B cell (primary cell): ENCODE measurements at regions not wholly inside any gene's neighbourhood (a gene's known extent, or its start where the extent isn't known, plus 50 kb on each side); places are given as distances from the start of the nearest gene placed in this dataset.

Source experiments
- ATAC-seq: fragments of 200-7000 bp; cut with Tn5 transposase; one replicate; pipeline ENCODE4 v1.10.0; 2021; ENCODE audit warnings: low read depth, mild to moderate bottlenecking, moderate number of reproducible peaks, moderate library complexity
- CTCF ChIA-PET: fragments of 350-600 bp; sonication (Branson Sonifier 250); formaldehyde crosslinking; loops from one replicate; lab custom pipeline; 2021; ENCODE audit warnings: antibody characterized with exemption, inconsistent platforms; lab: Charles Lee
- POLR2A ChIA-PET: fragments of 350-600 bp; sonication (Branson Sonifier 250); formaldehyde crosslinking; loops from one replicate; lab custom pipeline; 2021; ENCODE audit warnings: antibody characterized with exemption; lab: Charles Lee
- DNase-seq: peaks from one replicate; pipeline ENCODE4 v3.0.0; 2013
- H2AFZ ChIP-seq: 2 replicates; pipeline ENCODE4 v1.6.1; 2012; ENCODE audit warnings: mild to moderate bottlenecking, low read depth, low read length; ENCODE audit not compliant: insufficient read depth, poor library complexity, severe bottlenecking
- H3K27ac ChIP-seq, 2 donors: 1 replicate in 1 of 2; 2 replicates in 1 of 2; pipeline ENCODE4 v1.5.1; 2012 to 2013; ENCODE audit warnings: low read length in 2 of 2, mild to moderate bottlenecking in 2 of 2, moderate library complexity in 1 of 2
- H3K27me3 ChIP-seq, 4 experiments: fragments of 200-600 bp in 1 of 4; sonication (generic) in 1 of 4; replicated peaks in 1 of 4; 1 replicate in 2 of 4; 2 replicates in 2 of 4; pipeline versions ENCODE4 v1.6.1 to v1.7.0; 2013 to 2016; ENCODE audit warnings: low read length in 3 of 4, mild to moderate bottlenecking in 2 of 4, mixed read lengths in 1 of 4, moderate library complexity in 1 of 4; ENCODE audit not compliant: insufficient read depth in 4 of 4, control insufficient read depth in 3 of 4; ENCODE audit errors: control extremely low read depth in 1 of 4
- H3K36me3 ChIP-seq, 2 experiments: replicated peaks in 1 of 2; 1 replicate in 1 of 2; 2 replicates in 1 of 2; pipeline versions ENCODE4 v1.6.1 to v1.7.1; 2013; ENCODE audit warnings: low read length in 1 of 2; ENCODE audit not compliant: insufficient read depth in 2 of 2, control insufficient read depth in 1 of 2; ENCODE audit errors: control extremely low read depth in 1 of 2, extremely low read depth in 1 of 2
- H3K4me1 ChIP-seq, 2 donors: fragments of 200-600 bp in 1 of 2; sonication (generic) in 1 of 2; 1 replicate in 1 of 2; 2 replicates in 1 of 2; pipeline versions ENCODE4 v1.5.1 to v1.6.1; 2013 to 2017; ENCODE audit warnings: low read length in 2 of 2; ENCODE audit not compliant: control insufficient read depth in 2 of 2, insufficient read depth in 2 of 2
- H3K4me2 ChIP-seq: replicated peaks from 2 replicates; pipeline ENCODE3; 2012; ENCODE audit warnings: mild to moderate bottlenecking, low read depth, low read length; ENCODE audit not compliant: poor library complexity, severe bottlenecking
- H3K4me3 ChIP-seq, 5 experiments: fragments of 200-600 bp in 1 of 5; sonication (generic) in 1 of 5; 1 replicate in 3 of 5; 2 replicates in 2 of 5; pipeline versions ENCODE4 v1.5.1 to v1.7.0; 2011 to 2016; ENCODE audit warnings: low read length in 4 of 5, mild to moderate bottlenecking in 4 of 5, low read depth in 2 of 5, control low read depth in 1 of 5, moderate library complexity in 1 of 5; ENCODE audit not compliant: insufficient read depth in 1 of 5; ENCODE audit errors: control extremely low read depth in 1 of 5, extremely low read depth in 1 of 5
- H3K79me2 ChIP-seq: fragments of 200-600 bp; sonication (generic); one replicate; pipeline ENCODE4 v1.6.0; 2016; ENCODE audit warnings: low read length; ENCODE audit not compliant: control insufficient read depth, insufficient read depth
- H3K9ac ChIP-seq: fragments of 200-600 bp; sonication (generic); 2 replicates; pipeline ENCODE4 v1.6.1; 2017; ENCODE audit warnings: mild to moderate bottlenecking, low read length, moderate library complexity
- H3K9me3 ChIP-seq, 3 donors: one replicate each; pipeline versions ENCODE4 v1.6.1 to v1.7.1; 2013; ENCODE audit warnings: low read length in 2 of 3; ENCODE audit not compliant: control insufficient read depth in 2 of 3, insufficient read depth in 1 of 3; ENCODE audit errors: control extremely low read depth in 1 of 3
- H4K20me1 ChIP-seq: 2 replicates; pipeline ENCODE4 v1.6.0; 2012; ENCODE audit warnings: mild to moderate bottlenecking, low read length; ENCODE audit not compliant: insufficient read depth, control insufficient read depth, poor library complexity, severe bottlenecking
- H3K27ac Mint-ChIP-seq: one replicate; pipeline ENCODE4 v1.8.0; 2021; ENCODE audit warnings: mixed read lengths
- H3K27me3 Mint-ChIP-seq: one replicate; pipeline ENCODE4 v1.8.0; 2021; ENCODE audit warnings: mixed read lengths
- H3K4me1 Mint-ChIP-seq: one replicate; pipeline ENCODE4 v1.8.0; 2021; ENCODE audit warnings: mixed read lengths
- H3K4me3 Mint-ChIP-seq: one replicate; pipeline ENCODE4 v1.8.0; 2021; ENCODE audit warnings: mixed read lengths
- H3K9me3 Mint-ChIP-seq: one replicate; pipeline ENCODE4 v1.8.0; 2022; ENCODE audit warnings: mixed read lengths; ENCODE audit not compliant: insufficient read depth
- EZH2 ChIP-seq: IDR thresholded peaks from 2 replicates; pipeline ENCODE4 v1.6.1; 2012; ENCODE audit warnings: borderline replicate concordance, low read depth, mild to moderate bottlenecking, moderate library complexity, low read length; ENCODE audit not compliant: insufficient read depth, poor library complexity, severe bottlenecking
- WGBS: methylation state at CpG from one replicate; pipeline ENCODE4 v1.1.5; 2013; ENCODE audit warnings: missing lambda C conversion rate; ENCODE audit not compliant: insufficient coverage; 5-methylcytosine and 5-hydroxymethylcytosine counted together
- intact Hi-C: fragments of 100-400 bp; cut with micrococcal nuclease; formaldehyde crosslinking; loops from one replicate; pipeline ENCODE4 v1.10.0; 2022
- TF ChIP-seq, protein P1 (sequence below): fragments of 200-600 bp; IDR thresholded peaks from one replicate; pipeline ENCODE4 v1.8.0; 2022; ENCODE audit warnings: antibody characterized with exemption, mild to moderate bottlenecking

DNA sequence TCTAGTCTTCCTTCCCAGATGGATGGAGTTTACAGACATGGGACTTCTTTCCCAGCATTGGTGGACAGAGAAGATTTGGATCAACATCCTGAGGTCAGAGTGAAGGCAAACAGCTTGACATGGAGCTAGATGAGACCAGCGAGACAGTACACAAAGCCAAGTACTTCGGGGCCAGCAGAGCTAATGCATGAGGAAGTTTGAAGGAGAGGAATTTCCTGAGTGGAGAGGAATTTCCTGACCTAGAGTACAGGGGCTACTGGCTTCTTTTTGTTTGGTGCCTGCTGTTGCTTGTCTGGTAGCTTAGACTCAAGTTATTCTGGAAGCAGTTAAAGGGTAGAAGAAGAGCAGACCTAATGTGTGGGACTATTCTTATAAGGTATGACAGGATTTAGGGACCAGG lies 69.1 kb upstream of the EOLA2 start:
- no peak for DNase-seq
- WGBS: 30% methylated on average over 2 of the region's 2 CpGs
- ChIA-PET CTCF (interaction anchor here (0.6 kb wide), 1 partner anchor 34 kb away, joined by 3 read pairs; no protein-coding TSS in a partner anchor), POLR2A (no interaction called here)
- no peak overlapping the region for H3K4me3 Mint-ChIP-seq
- Histone ChIP-seq H2AFZ (no peak overlapping the region), H3K27me3 (no peaks in the 10 kb centered on the region), H3K4me2 (no peak overlapping the region), H3K27ac (no peak overlapping the region), H3K36me3 (no peaks in the 10 kb centered on the region), H3K9ac (no peak overlapping the region), H3K9me3 (no peaks in the 10 kb centered on the region), H3K4me3 (no peak overlapping the region), H4K20me1 (no peaks in the 10 kb centered on the region), H3K79me2 (no peaks in the 10 kb centered on the region), H3K4me1 (no peaks in the 10 kb centered on the region)
- no peaks in the 10 kb centered on the region for H3K27me3 Mint-ChIP-seq
- no peak for ATAC-seq
- no peaks in the 10 kb centered on the region for H3K9me3 Mint-ChIP-seq
- no peaks in the 10 kb centered on the region for H3K4me1 Mint-ChIP-seq
- TF ChIP-seq, protein P1, sequence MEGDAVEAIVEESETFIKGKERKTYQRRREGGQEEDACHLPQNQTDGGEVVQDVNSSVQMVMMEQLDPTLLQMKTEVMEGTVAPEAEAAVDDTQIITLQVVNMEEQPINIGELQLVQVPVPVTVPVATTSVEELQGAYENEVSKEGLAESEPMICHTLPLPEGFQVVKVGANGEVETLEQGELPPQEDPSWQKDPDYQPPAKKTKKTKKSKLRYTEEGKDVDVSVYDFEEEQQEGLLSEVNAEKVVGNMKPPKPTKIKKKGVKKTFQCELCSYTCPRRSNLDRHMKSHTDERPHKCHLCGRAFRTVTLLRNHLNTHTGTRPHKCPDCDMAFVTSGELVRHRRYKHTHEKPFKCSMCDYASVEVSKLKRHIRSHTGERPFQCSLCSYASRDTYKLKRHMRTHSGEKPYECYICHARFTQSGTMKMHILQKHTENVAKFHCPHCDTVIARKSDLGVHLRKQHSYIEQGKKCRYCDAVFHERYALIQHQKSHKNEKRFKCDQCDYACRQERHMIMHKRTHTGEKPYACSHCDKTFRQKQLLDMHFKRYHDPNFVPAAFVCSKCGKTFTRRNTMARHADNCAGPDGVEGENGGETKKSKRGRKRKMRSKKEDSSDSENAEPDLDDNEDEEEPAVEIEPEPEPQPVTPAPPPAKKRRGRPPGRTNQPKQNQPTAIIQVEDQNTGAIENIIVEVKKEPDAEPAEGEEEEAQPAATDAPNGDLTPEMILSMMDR: no peak
- TF ChIP-seq EZH2: no peak
- no peak overlapping the region for H3K27ac Mint-ChIP-seq
- intact Hi-C loops: no loop called here

DNA sequence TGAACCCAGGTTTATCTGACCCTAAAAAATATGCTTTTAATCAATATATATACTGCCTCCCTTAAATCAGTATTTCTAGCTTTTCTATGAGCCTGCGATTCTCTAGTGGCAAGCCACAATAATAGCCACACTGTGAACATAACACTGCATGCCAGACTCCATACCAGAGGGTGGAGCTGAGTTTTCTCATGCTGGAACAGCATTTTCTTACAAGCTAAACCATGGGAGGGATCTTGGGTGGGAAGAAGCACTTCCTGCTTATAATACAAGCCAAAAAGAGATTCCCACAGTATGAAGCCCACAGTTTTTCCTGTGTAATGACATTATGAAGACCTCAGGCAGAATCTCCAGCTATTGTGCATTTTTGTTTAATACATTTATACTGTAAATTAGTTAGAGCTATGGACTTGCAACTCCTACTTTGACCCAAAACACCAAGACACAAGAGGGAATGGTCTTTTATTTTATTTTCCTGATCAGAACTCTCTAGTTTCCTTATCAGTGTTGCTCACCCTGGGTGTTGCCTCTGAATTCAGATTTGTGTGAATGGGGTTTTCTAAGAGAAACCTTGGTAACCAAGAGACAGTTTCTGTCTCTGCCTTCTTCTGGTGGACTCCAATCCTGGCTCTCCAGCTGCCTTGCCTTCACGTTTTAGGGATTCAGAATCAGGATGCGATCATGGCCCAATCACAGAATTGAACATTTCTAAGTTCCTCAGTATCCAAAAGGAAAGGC lies 74.5 kb upstream of the EOLA2 start:
- Histone ChIP-seq H3K27ac (no peak overlapping the region), H3K79me2 (no peaks in the 10 kb centered on the region), H2AFZ (no peak overlapping the region), H3K4me1 (no peaks in the 10 kb centered on the region), H4K20me1 (no peaks in the 10 kb centered on the region), H3K36me3 (no peaks in the 10 kb centered on the region), H3K9me3 (no peaks in the 10 kb centered on the region), H3K4me2 (no peak overlapping the region), H3K27me3 (no peaks in the 10 kb centered on the region), H3K4me3 (no peak overlapping the region), H3K9ac (no peak overlapping the region)
- H3K9me3 Mint-ChIP-seq: no peaks in the 10 kb centered on the region
- intact Hi-C loops: no loop called here
- ChIA-PET POLR2A (no interaction called here), CTCF (no interaction called here)
- TF ChIP-seq EZH2: no peak
- TF ChIP-seq, protein P1: no peak
- no peaks in the 10 kb centered on the region for H3K4me1 Mint-ChIP-seq
- H3K27ac Mint-ChIP-seq: no peak overlapping the region
- H3K4me3 Mint-ChIP-seq: no peak overlapping the region
- WGBS: no CpG with 5 or more reads among the region's 3 CpGs
- no peak for ATAC-seq
- DNase-seq: no peak
- H3K27me3 Mint-ChIP-seq: no peaks in the 10 kb centered on the region
